Neutrophil (primary cell): ENCODE measurements at regions not wholly inside any gene's neighbourhood (a gene's known extent, or its start where the extent isn't known, plus 50 kb on each side); places are given as distances from the start of the nearest gene placed in this dataset.

Source experiments
- H3K27ac ChIP-seq: fragments of 200-600 bp; sonication (generic); 2 replicates; pipeline ENCODE4 v1.5.1; 2016; ENCODE audit warnings: mild to moderate bottlenecking, moderate library complexity
- H3K27me3 ChIP-seq: fragments of 200-600 bp; sonication (generic); 2 replicates; pipeline ENCODE4 v1.6.0; 2016; ENCODE audit warnings: mild to moderate bottlenecking
- H3K36me3 ChIP-seq: fragments of 200-600 bp; sonication (generic); 2 replicates; pipeline ENCODE4 v1.5.1; 2017
- H3K4me1 ChIP-seq, 2 experiments: fragments of 200-600 bp in 1 of 2; sonication (generic) in 1 of 2; 1 replicate in 1 of 2; 2 replicates in 1 of 2; pipeline versions ENCODE4 v1.5.1 to v1.6.1; 2013 to 2016; ENCODE audit warnings: low read depth in 1 of 2, low read length in 1 of 2, mild to moderate bottlenecking in 1 of 2, moderate library complexity in 1 of 2; ENCODE audit not compliant: control insufficient read depth in 1 of 2, insufficient read depth in 1 of 2
- H3K4me3 ChIP-seq, 2 experiments: fragments of 200-600 bp in 1 of 2; sonication (generic) in 1 of 2; 1 replicate in 1 of 2; 2 replicates in 1 of 2; pipeline ENCODE4 v1.5.1; 2013 to 2016; ENCODE audit warnings: low read depth in 1 of 2, low read length in 1 of 2, mild to moderate bottlenecking in 1 of 2, moderate library complexity in 1 of 2
- H3K9me3 ChIP-seq: fragments of 200-600 bp; sonication (generic); 2 replicates; pipeline ENCODE4 v1.5.1; 2016
- CTCF ChIP-seq: fragments of 200-600 bp; sonication (generic); IDR thresholded peaks from 2 replicates; pipeline ENCODE4 v1.5.1; 2016; ENCODE audit warnings: antibody characterized with exemption

- no peak overlapping the region for H3K27ac ChIP-seq
- H3K4me1 ChIP-seq: no peaks in the 10 kb centered on the region
- no peak for TF ChIP-seq CTCF
- no peaks in the 10 kb centered on the region for H3K27me3 ChIP-seq
- H3K4me3 ChIP-seq: no peak overlapping the region
- H3K9me3 ChIP-seq: no peaks in the 10 kb centered on the region
- H3K36me3 ChIP-seq: no peaks in the 10 kb centered on the region
Measured at GRCh38 chr9:28215536-28216299, 642.4 kb upstream of the C9orf72 start.

GRCh38 chr9:28232686-28233085 lies 659.4 kb upstream of the C9orf72 start:
- Histone ChIP-seq H3K27ac (no peak overlapping the region), H3K9me3 (no peaks in the 10 kb centered on the region)
- no peak for TF ChIP-seq CTCF

GRCh38 chr9:28234133-28234893 lies 661.0 kb upstream of the C9orf72 start:
- no peaks in the 10 kb centered on the region for H3K27me3 ChIP-seq
- H3K27ac ChIP-seq: no peak overlapping the region
- no peaks in the 10 kb centered on the region for H3K4me1 ChIP-seq
- H3K4me3 ChIP-seq: no peak overlapping the region
- H3K9me3 ChIP-seq: no peaks in the 10 kb centered on the region
- TF ChIP-seq CTCF: no peak
- no peaks in the 10 kb centered on the region for H3K36me3 ChIP-seq

More at GRCh38 chr9:28232686-28233085, 659.4 kb upstream of the C9orf72 start:
- H3K36me3 ChIP-seq: no peaks in the 10 kb centered on the region
- H3K4me3 ChIP-seq: no peak overlapping the region
- no peaks in the 10 kb centered on the region for H3K27me3 ChIP-seq
- H3K4me1 ChIP-seq: no peaks in the 10 kb centered on the region

GRCh38 chr9:28234894-28235277 lies 661.6 kb upstream of the C9orf72 start:
- H3K4me3 ChIP-seq: no peak overlapping the region
- no peak for TF ChIP-seq CTCF
- no peaks in the 10 kb centered on the region for H3K27me3 ChIP-seq
- H3K9me3 ChIP-seq: no peaks in the 10 kb centered on the region
- no peaks in the 10 kb centered on the region for H3K36me3 ChIP-seq
- no peak overlapping the region for H3K27ac ChIP-seq
- H3K4me1 ChIP-seq: no peaks in the 10 kb centered on the region

- H3K27ac ChIP-seq: no peak overlapping the region
- no peaks in the 10 kb centered on the region for H3K4me1 ChIP-seq
Measured at GRCh38 chr9:28249424-28249823, 676.1 kb upstream of the C9orf72 start.

More at GRCh38 chr9:28249424-28249823, 676.1 kb upstream of the C9orf72 start:
- TF ChIP-seq CTCF: no peak
- no peaks in the 10 kb centered on the region for H3K9me3 ChIP-seq
- H3K36me3 ChIP-seq: no peaks in the 10 kb centered on the region
- no peak overlapping the region for H3K4me3 ChIP-seq
- H3K27me3 ChIP-seq: no peaks in the 10 kb centered on the region
